ENCODE measurements at regions not wholly inside any gene's neighbourhood (a gene's known extent, or its start where the extent isn't known, plus 50 kb on each side); places are given as distances from the start of the nearest gene placed in this dataset.

DNA sequence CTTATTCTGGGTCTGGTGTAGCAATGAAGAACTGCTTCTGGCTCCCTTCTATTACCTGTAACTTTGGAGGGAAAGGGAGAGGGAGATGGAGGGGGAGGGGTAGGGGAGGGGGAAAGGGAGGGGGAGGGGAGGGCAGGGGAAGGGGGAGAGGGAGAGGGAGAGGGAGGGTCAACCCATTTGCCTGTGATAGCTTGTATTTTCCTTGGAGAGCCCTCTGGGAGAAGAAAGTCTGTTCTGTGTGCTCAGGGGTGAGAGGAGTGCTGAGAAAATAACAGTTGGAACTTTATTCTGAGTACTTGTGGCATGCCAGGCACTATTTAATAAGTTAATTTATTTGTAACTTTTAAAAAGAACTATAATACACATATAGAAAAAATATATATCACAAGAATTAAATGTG is 70.7 kb upstream of the TSPAN2 start:
- H3K4me3 Mint-ChIP-seq: no peak overlapping the region
- H3K4me3 ChIP-seq: no peak overlapping the region
- no peaks in the 10 kb centered on the region for H3K4me1 ChIP-seq
- no peaks in the 10 kb centered on the region for H3K27me3 ChIP-seq
- no peak overlapping the region for H3K27ac ChIP-seq
- no peak overlapping the region for H3K9ac ChIP-seq
- H3K4me1 Mint-ChIP-seq: no peaks in the 10 kb centered on the region
- no peaks in the 10 kb centered on the region for H3K27me3 Mint-ChIP-seq (ENCODE audit: insufficient read depth, low read depth)
- no peak overlapping the region for H2AFZ ChIP-seq (replicated peaks)
- no peak overlapping the region for H3K4me2 ChIP-seq
- no peaks in the 10 kb centered on the region for H4K20me1 ChIP-seq (ENCODE audit: low read depth)
- H3K27ac Mint-ChIP-seq: no peak overlapping the region
- no peaks in the 10 kb centered on the region for H3K36me3 ChIP-seq
- no peaks in the 10 kb centered on the region for H3K79me2 ChIP-seq (ENCODE audit: low read depth)
- peaks cover 3% of the 10 kb centered on the region for H3K9me3 Mint-ChIP-seq
- DNase-seq (ENCODE audit: low spot score): no peak
- no peaks in the 10 kb centered on the region for H3K9me3 ChIP-seq (ENCODE audit: low read depth)
- H3K36me3 Mint-ChIP-seq: no peaks in the 10 kb centered on the region
- no peaks in the 10 kb centered on the region for H3F3A ChIP-seq (ENCODE audit: low read depth)
- TF ChIP-seq EZH2phosphoT487 (IDR thresholded peaks at IDR 0.05) (no peak), EZH2 (IDR thresholded peaks at IDR 0.05) (no peak), CTCF (IDR thresholded peaks at IDR 0.05) (no peak)

DNA sequence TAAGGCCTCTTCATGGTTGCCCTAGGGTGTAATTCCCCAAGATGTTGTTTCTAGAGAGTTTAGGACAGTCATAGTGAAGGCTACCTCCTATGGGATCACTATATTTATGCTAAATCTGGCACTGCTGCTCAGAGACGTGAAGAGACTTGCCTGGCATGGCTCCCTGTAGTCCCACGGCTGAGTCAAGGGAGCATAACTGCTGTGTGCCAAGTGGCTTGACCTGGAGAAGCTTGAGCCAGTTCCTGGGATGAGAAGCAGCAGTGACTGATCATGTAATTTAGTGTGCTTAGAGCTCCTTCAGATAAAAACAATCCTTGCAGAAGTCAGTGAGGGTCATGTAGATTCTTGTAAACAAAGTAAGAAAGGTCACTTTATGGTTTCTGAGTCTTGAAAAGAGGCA is 68.9 kb upstream of the TSPAN2 start:
- no peaks in the 10 kb centered on the region for H3K36me3 ChIP-seq
- no peak overlapping the region for H3K4me2 ChIP-seq
- H3K27ac ChIP-seq: no peak overlapping the region
- H3K9ac ChIP-seq: no peak overlapping the region
- no peak for DNase-seq (ENCODE audit: low spot score)
- H3K4me3 ChIP-seq: no peak overlapping the region
- no peaks in the 10 kb centered on the region for H4K20me1 ChIP-seq (ENCODE audit: low read depth)
- H2AFZ ChIP-seq (replicated peaks): no peak overlapping the region
- no peaks in the 10 kb centered on the region for H3K27me3 ChIP-seq
- H3K36me3 Mint-ChIP-seq: no peaks in the 10 kb centered on the region
- H3K4me3 Mint-ChIP-seq: no peak overlapping the region
- no peaks in the 10 kb centered on the region for H3K27me3 Mint-ChIP-seq (ENCODE audit: insufficient read depth, low read depth)
- no peaks in the 10 kb centered on the region for H3K4me1 ChIP-seq
- no peak for TF ChIP-seq EZH2phosphoT487 (IDR thresholded peaks at IDR 0.05)
- TF ChIP-seq EZH2 (IDR thresholded peaks at IDR 0.05): no peak
- no peak for TF ChIP-seq CTCF (IDR thresholded peaks at IDR 0.05)
- H3K4me1 Mint-ChIP-seq: no peaks in the 10 kb centered on the region
- H3K79me2 ChIP-seq (ENCODE audit: low read depth): no peaks in the 10 kb centered on the region
- peaks cover 3% of the 10 kb centered on the region for H3K9me3 Mint-ChIP-seq
- H3K27ac Mint-ChIP-seq: no peak overlapping the region
- no peaks in the 10 kb centered on the region for H3K9me3 ChIP-seq (ENCODE audit: low read depth)
- H3F3A ChIP-seq (ENCODE audit: low read depth): no peaks in the 10 kb centered on the region

- no peaks in the 10 kb centered on the region for H3K79me2 ChIP-seq (ENCODE audit: low read depth)
- no peak for TF ChIP-seq EZH2phosphoT487 (IDR thresholded peaks at IDR 0.05)
- no peak for TF ChIP-seq CTCF (IDR thresholded peaks at IDR 0.05)
- no peak for TF ChIP-seq EZH2 (IDR thresholded peaks at IDR 0.05)
- Mint-ChIP-seq H3K27ac (no peak overlapping the region), H3K4me1 (no peaks in the 10 kb centered on the region), H3K4me3 (no peak overlapping the region), H3K9me3 (peaks cover 3% of the 10 kb centered on the region), H3K36me3 (no peaks in the 10 kb centered on the region), H3K27me3 (ENCODE audit: insufficient read depth, low read depth) (no peaks in the 10 kb centered on the region)
- H3K27me3 ChIP-seq: no peaks in the 10 kb centered on the region
- no peaks in the 10 kb centered on the region for H3K9me3 ChIP-seq (ENCODE audit: low read depth)
- no peak overlapping the region for H2AFZ ChIP-seq (replicated peaks)
- H3K36me3 ChIP-seq: no peaks in the 10 kb centered on the region
- H3F3A ChIP-seq (ENCODE audit: low read depth): no peaks in the 10 kb centered on the region
- no peak overlapping the region for H3K9ac ChIP-seq
- H3K4me1 ChIP-seq: no peaks in the 10 kb centered on the region
- H3K27ac ChIP-seq: no peak overlapping the region
- no peak overlapping the region for H3K4me2 ChIP-seq
- DNase-seq (ENCODE audit: low spot score): no peak
- no peaks in the 10 kb centered on the region for H4K20me1 ChIP-seq (ENCODE audit: low read depth)
- H3K4me3 ChIP-seq: no peak overlapping the region
Observed at GRCh38 chr1:115156826-115157468, 67.6 kb upstream of the TSPAN2 start.

All from neural progenitor cell (in vitro differentiated cells).